ENCODE measurements at regions not wholly inside any gene's neighbourhood (a gene's known extent, or its start where the extent isn't known, plus 50 kb on each side); places are given as distances from the start of the nearest gene placed in this dataset.

DNA sequence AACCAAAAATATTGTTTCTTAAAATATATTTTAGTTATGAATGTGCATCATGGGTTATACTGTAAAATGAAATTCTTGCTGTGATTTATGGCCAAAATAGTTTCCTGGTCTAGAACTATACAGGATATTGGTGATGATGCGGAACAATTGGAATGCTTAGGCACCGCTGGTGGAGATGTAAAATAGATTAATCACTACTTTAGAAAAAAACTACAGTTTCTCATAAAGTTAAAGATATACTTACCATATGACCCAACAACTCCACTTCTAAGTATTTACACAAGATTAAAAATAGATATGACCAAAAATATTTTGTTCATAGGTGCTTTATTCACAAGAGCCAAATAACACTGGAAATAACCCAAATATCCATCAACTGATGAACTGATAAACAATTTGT, 126.7 kb downstream of the TUSC7 start:
- Histone ChIP-seq H3K4me3 (ENCODE audit: low read depth, low read length) (no peak overlapping the region), H2BK5ac (ENCODE audit: low read depth, low read length, poor library complexity) (no peak overlapping the region), H3K9me3 (ENCODE audit: insufficient read depth, low read depth, low read length) (no peaks in the 10 kb centered on the region), H3K23ac (ENCODE audit: low read length) (no peak overlapping the region), H3K79me1 (ENCODE audit: low read length) (no peaks in the 10 kb centered on the region), H2AK5ac (ENCODE audit: low read length) (no peak overlapping the region), H3K27me3 (ENCODE audit: insufficient read depth, low read length) (no peaks in the 10 kb centered on the region), H4K8ac (ENCODE audit: low read depth, low read length) (no peak overlapping the region), H3K4me1 (ENCODE audit: control insufficient read depth in 1 of 2, insufficient read depth in 2 of 2, low read length in 2 of 2) (no peaks in the 10 kb centered on the region), H3K18ac (ENCODE audit: low read length) (no peak overlapping the region), H4K12ac (ENCODE audit: low read depth, low read length) (no peak overlapping the region), H3K79me2 (ENCODE audit: control insufficient read depth, insufficient read depth, low read length, poor library complexity) (no peaks in the 10 kb centered on the region), H4K91ac (ENCODE audit: low read depth, low read length) (no peak overlapping the region), H3K4ac (ENCODE audit: low read depth, low read length) (no peak overlapping the region), H3K36me3 (ENCODE audit: control insufficient read depth in 1 of 2, insufficient read depth in 2 of 2, low read length in 2 of 2) (no peaks in the 10 kb centered on the region), H2BK12ac (ENCODE audit: low read length) (no peak overlapping the region), H3K4me2 (ENCODE audit: low read length) (no peak overlapping the region), H3K27ac (ENCODE audit: low read depth, low read length) (no peak overlapping the region), H3K9ac (ENCODE audit: low read length) (no peak overlapping the region), H3K14ac (ENCODE audit: low read length) (no peak overlapping the region), H2BK120ac (ENCODE audit: insufficient read depth, low read length, poor library complexity) (no peak overlapping the region), H2AFZ (ENCODE audit: insufficient read depth, low read length, poor library complexity) (no peak overlapping the region)
- WGBS (ENCODE audit: extremely low coverage, insufficient coverage, insufficient read length): no CpG with 5 or more reads among the region's 2 CpGs
- no peak for DNase-seq

DNA sequence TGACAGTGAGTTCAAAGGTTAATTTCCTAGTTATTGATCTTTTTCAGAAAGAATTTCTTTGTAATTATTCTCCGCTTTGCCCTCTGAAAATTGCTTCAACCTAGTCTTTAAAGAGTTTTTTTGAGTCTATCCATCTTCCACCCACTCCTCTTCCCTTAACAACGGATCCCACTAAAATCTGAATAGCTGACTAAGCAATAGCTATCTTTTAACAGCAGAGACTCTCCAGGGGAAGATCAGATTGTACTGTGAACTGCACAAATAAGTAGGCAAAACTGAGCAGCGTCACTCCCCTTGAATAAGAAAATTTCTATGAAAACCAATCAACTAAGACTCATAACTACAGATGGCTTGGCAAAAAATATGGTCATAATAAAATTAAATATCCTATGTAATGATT, 127.9 kb downstream of the TUSC7 start:
- H3K27ac ChIP-seq (ENCODE audit: low read depth, low read length): no peak overlapping the region
- no peak overlapping the region for H3K4ac ChIP-seq (ENCODE audit: low read depth, low read length)
- H2AFZ ChIP-seq (ENCODE audit: insufficient read depth, low read length, poor library complexity): no peak overlapping the region
- no peaks in the 10 kb centered on the region for H3K36me3 ChIP-seq (ENCODE audit: control insufficient read depth in 1 of 2, insufficient read depth in 2 of 2, low read length in 2 of 2)
- H2BK12ac ChIP-seq (ENCODE audit: low read length): no peak overlapping the region
- H3K79me2 ChIP-seq (ENCODE audit: control insufficient read depth, insufficient read depth, low read length, poor library complexity): no peaks in the 10 kb centered on the region
- H2BK5ac ChIP-seq (ENCODE audit: low read depth, low read length, poor library complexity): no peak overlapping the region
- H3K27me3 ChIP-seq (ENCODE audit: insufficient read depth, low read length): no peaks in the 10 kb centered on the region
- H3K9me3 ChIP-seq (ENCODE audit: insufficient read depth, low read depth, low read length): no peaks in the 10 kb centered on the region
- H3K4me1 ChIP-seq (ENCODE audit: control insufficient read depth in 1 of 2, insufficient read depth in 2 of 2, low read length in 2 of 2): no peaks in the 10 kb centered on the region
- H2AK5ac ChIP-seq (ENCODE audit: low read length): no peak overlapping the region
- H3K23ac ChIP-seq (ENCODE audit: low read length): no peak overlapping the region
- no peak overlapping the region for H3K18ac ChIP-seq (ENCODE audit: low read length)
- H4K12ac ChIP-seq (ENCODE audit: low read depth, low read length): no peak overlapping the region
- no peak overlapping the region for H3K9ac ChIP-seq (ENCODE audit: low read length)
- H3K14ac ChIP-seq (ENCODE audit: low read length): no peak overlapping the region
- DNase-seq: no peak
- H3K4me3 ChIP-seq (ENCODE audit: low read depth, low read length): no peak overlapping the region
- H3K79me1 ChIP-seq (ENCODE audit: low read length): no peaks in the 10 kb centered on the region
- no peak overlapping the region for H3K4me2 ChIP-seq (ENCODE audit: low read length)
- H2BK120ac ChIP-seq (ENCODE audit: insufficient read depth, low read length, poor library complexity): no peak overlapping the region
- H4K91ac ChIP-seq (ENCODE audit: low read depth, low read length): no peak overlapping the region
- no CpG with 5 or more reads among the region's 3 CpGs for WGBS (ENCODE audit: extremely low coverage, insufficient coverage, insufficient read length)
- H4K8ac ChIP-seq (ENCODE audit: low read depth, low read length): no peak overlapping the region

DNA sequence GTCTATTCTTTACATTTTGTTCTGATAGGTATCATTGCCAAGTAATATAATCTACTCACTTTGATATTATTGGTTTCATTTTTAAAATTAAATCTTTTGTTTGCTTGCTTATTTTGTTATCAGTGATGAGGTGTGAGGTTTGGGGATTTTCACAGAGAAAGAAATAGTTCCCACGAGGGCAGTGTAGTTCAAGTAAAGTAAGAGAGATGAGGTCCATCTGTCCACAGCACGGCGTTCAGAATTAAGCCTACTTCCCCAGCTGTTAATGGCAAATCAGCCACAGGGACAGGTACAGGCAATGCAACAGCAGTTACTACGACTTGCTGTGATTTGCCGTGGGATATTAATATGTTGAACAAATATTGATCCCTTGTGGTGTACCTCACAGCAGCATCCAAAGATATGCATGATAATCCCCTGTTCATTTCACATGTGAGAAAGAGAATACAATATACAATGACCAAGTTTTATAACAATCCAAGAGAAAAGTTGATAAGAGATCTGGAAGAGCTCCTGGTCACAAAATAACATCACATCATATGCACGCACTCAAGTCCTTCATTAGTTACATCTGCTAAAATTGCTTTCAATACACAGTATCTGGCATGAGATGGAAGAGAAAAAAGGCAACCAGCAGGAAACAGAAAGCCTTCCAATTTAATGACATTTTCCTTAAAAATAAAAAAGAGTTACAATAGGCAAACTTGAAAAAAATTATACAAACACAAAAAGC, 131.6 kb downstream of the TUSC7 start:
- Histone ChIP-seq H2BK120ac (ENCODE audit: insufficient read depth, low read length, poor library complexity) (no peak overlapping the region), H3K27me3 (ENCODE audit: insufficient read depth, low read length) (no peaks in the 10 kb centered on the region), H3K14ac (ENCODE audit: low read length) (no peak overlapping the region), H3K9ac (ENCODE audit: low read length) (no peak overlapping the region), H3K4me3 (ENCODE audit: low read depth, low read length) (no peak overlapping the region), H2BK5ac (ENCODE audit: low read depth, low read length, poor library complexity) (no peak overlapping the region), H2AFZ (ENCODE audit: insufficient read depth, low read length, poor library complexity) (no peak overlapping the region), H3K23ac (ENCODE audit: low read length) (no peak overlapping the region), H4K12ac (ENCODE audit: low read depth, low read length) (no peak overlapping the region), H3K4me2 (ENCODE audit: low read length) (no peak overlapping the region), H3K4ac (ENCODE audit: low read depth, low read length) (no peak overlapping the region), H2AK5ac (ENCODE audit: low read length) (no peak overlapping the region), H3K9me3 (ENCODE audit: insufficient read depth, low read depth, low read length) (no peaks in the 10 kb centered on the region), H3K79me1 (ENCODE audit: low read length) (no peaks in the 10 kb centered on the region), H3K18ac (ENCODE audit: low read length) (no peak overlapping the region), H4K91ac (ENCODE audit: low read depth, low read length) (no peak overlapping the region), H3K36me3 (ENCODE audit: control insufficient read depth in 1 of 2, insufficient read depth in 2 of 2, low read length in 2 of 2) (no peaks in the 10 kb centered on the region), H3K79me2 (ENCODE audit: control insufficient read depth, insufficient read depth, low read length, poor library complexity) (no peaks in the 10 kb centered on the region), H3K27ac (ENCODE audit: low read depth, low read length) (no peak overlapping the region), H3K4me1 (ENCODE audit: control insufficient read depth in 1 of 2, insufficient read depth in 2 of 2, low read length in 2 of 2) (no peaks in the 10 kb centered on the region), H2BK12ac (ENCODE audit: low read length) (no peak overlapping the region), H4K8ac (ENCODE audit: low read depth, low read length) (no peak overlapping the region)
- no CpG with 5 or more reads among the region's 6 CpGs for WGBS (ENCODE audit: extremely low coverage, insufficient coverage, insufficient read length)
- DNase-seq: no peak

DNA sequence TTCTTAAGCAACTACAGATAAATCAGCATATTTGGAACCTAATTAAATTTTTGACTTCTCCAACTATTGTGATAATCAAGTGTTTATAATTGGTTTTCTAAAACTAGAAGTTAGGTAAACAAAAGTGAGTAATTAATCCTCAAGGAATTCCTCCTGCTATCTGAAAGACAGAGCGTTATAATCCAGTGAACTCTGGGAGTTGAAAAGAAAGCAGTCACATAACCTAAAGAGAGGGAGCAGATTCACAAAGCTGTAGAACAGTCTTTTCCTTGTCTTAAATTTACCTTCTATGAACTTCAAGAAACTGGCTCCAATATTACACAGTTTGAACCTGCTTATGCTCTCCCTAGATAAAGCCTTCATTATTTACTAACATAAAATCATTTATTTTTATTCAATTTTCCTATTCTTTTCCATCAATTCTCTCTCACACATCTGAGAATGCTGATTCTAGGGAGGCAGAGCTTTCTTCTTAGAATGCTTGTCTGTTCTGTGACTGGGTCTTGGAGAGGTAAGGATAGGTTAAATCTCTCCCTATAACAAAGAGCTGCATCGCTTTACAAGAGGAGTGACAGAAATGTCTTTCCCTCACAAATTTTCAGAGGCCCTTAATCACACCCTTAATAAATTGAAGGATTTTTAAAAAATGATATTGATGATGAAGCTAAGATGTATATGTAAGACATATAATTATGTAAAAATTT, 132.8 kb downstream of the TUSC7 start:
- H3K79me2 ChIP-seq (ENCODE audit: control insufficient read depth, insufficient read depth, low read length, poor library complexity): no peaks in the 10 kb centered on the region
- H3K36me3 ChIP-seq (ENCODE audit: control insufficient read depth in 1 of 2, insufficient read depth in 2 of 2, low read length in 2 of 2): no peaks in the 10 kb centered on the region
- no peaks in the 10 kb centered on the region for H3K4me1 ChIP-seq (ENCODE audit: control insufficient read depth in 1 of 2, insufficient read depth in 2 of 2, low read length in 2 of 2)
- no peak overlapping the region for H4K91ac ChIP-seq (ENCODE audit: low read depth, low read length)
- H3K4me2 ChIP-seq (ENCODE audit: low read length): no peak overlapping the region
- no peak overlapping the region for H3K14ac ChIP-seq (ENCODE audit: low read length)
- no peak overlapping the region for H2BK5ac ChIP-seq (ENCODE audit: low read depth, low read length, poor library complexity)
- no CpG with 5 or more reads among the region's 2 CpGs for WGBS (ENCODE audit: extremely low coverage, insufficient coverage, insufficient read length)
- H2BK12ac ChIP-seq (ENCODE audit: low read length): no peak overlapping the region
- H4K12ac ChIP-seq (ENCODE audit: low read depth, low read length): no peak overlapping the region
- H4K8ac ChIP-seq (ENCODE audit: low read depth, low read length): no peak overlapping the region
- no peaks in the 10 kb centered on the region for H3K9me3 ChIP-seq (ENCODE audit: insufficient read depth, low read depth, low read length)
- H3K4ac ChIP-seq (ENCODE audit: low read depth, low read length): no peak overlapping the region
- H3K27ac ChIP-seq (ENCODE audit: low read depth, low read length): no peak overlapping the region
- H3K79me1 ChIP-seq (ENCODE audit: low read length): no peaks in the 10 kb centered on the region
- no peak overlapping the region for H3K18ac ChIP-seq (ENCODE audit: low read length)
- H3K23ac ChIP-seq (ENCODE audit: low read length): no peak overlapping the region
- no peak overlapping the region for H2AFZ ChIP-seq (ENCODE audit: insufficient read depth, low read length, poor library complexity)
- H3K27me3 ChIP-seq (ENCODE audit: insufficient read depth, low read length): no peaks in the 10 kb centered on the region
- no peak overlapping the region for H3K9ac ChIP-seq (ENCODE audit: low read length)
- H2AK5ac ChIP-seq (ENCODE audit: low read length): no peak overlapping the region
- no peak overlapping the region for H3K4me3 ChIP-seq (ENCODE audit: low read depth, low read length)
- no peak for DNase-seq
- no peak overlapping the region for H2BK120ac ChIP-seq (ENCODE audit: insufficient read depth, low read length, poor library complexity)

Measured in trophoblast cell (in vitro differentiated cells and primary cell).